Right renal pelvis (tissue), 4 donors: ENCODE measurements at regions not wholly inside any gene's neighbourhood (a gene's known extent, or its start where the extent isn't known, plus 50 kb on each side); places are given as distances from the start of the nearest gene placed in this dataset.
"Not testable (repeated sequence)": the region's sequence is repeated elsewhere in the genome, so short reads cannot be mapped to it uniquely, and the experiment has no call there.

Source experiments
- DNase-seq, 4 donors: peaks; one replicate each; pipeline ENCODE4 v3.0.0-alpha.2; 2013; ENCODE audit warnings: low read depth in 4 of 4, low spot score in 3 of 4, missing footprints in 1 of 4

GRCh38 chr16:35194681-35195080, 1735.3 kb downstream of the TP53TG3F start:
- no peak for DNase-seq

DNA sequence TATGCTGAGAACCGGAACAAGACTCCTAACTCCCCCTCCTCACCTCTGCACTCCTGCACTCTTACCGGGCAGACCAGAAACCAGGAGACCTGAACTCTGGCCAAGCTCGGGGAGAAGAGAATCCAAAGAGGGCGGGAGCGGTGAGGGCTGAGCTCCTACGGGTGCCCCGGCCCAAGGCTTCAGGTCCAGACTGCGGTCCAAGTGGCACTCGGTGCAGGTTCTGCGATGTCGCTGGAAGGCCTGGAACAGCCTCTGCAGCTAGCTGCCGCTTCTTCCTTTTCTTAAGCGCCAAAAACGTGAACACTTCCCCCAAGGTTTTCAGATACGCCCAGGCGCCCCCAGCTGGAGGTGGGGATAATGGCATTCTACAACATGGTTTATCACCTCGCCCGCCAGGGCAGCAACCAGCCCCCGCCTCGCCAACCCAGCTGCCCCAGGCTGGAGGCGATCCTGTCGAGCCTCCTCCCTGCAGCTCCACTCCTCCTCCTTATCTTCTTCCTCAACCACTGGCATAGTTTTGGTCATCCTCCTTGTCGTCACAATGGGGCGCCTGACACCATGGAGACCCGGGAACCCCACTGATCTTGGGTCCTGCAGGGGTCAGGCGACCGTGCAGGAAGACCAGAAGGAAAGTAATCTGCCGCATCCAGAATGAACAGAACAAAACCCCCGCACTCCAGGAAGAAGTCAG, 1735.9 kb downstream of the TP53TG3F start:
- no peak for DNase-seq

GRCh38 chr16:35195864-35196216, 1736.4 kb downstream of the TP53TG3F start:
- DNase-seq = no peak

DNA sequence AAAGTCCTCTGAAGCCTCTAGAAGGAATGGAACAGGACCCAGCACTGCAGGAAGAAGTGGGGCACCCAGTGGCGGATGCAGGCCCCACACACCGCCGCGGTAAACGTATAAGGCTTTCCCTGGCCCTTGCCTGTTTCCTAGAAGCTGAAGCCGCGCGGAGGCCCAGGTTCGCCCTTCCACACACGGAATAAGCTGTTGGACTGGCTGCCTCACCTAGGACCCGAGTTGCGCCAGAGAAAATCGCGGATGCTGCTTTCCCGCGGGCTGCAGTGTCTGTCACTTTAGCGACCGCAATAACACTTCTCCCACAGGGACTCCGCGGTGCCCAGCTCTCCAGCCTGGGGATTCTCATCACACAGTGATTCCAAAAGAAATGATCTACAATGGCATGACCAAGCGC, 1736.9 kb downstream of the TP53TG3F start:
- DNase-seq = no peak

- no peak for DNase-seq
Measured at GRCh38 chr16:35197656-35198055, 1738.2 kb downstream of the TP53TG3F start.

GRCh38 chr16:35198223-35199199, 1739.1 kb downstream of the TP53TG3F start:
- DNase-seq = no peak

DNA sequence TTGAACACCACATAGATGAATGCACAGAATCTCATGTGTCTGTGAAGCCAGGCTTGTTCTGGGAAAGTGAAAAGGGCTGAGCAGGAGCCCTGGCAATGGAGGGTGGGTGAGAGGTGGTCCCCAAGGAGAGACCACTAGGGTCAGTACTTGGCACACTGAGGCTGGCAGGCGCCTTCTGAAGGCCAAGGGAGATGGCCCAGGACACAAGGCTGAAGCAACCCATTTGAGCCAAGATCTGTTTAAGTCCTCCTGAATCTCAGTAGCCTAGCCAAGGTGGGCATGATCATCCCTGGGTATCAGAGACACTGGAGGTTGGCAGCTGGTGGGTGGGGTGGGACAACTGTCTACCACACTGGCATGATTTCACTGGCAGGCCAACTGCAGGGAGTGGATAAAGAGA, 1741.2 kb downstream of the TP53TG3F start:
- DNase-seq = no peak

DNA sequence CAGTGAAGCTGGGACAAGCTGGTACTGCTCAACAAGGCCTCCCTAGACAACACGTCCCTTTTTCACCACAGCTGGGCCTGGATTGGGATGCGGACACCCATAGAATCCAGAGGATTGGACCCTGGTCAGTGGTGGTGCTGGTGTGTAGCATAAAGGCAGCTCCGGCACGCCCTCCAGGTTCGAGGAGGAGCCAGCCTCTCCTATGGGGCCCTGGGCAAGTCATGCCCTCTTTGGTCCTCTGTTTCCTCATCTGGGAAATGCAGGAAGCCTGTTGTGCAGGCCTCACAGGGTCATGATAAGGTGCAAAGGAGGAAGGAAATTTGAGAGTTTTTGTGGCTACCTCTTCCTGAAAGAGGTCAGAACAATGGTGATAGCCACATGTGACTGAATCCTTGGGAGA, 1741.7 kb downstream of the TP53TG3F start:
- DNase-seq = no peak

- DNase-seq = no peak
Measured at GRCh38 chr16:35203636-35204035, 1744.2 kb downstream of the TP53TG3F start.

GRCh38 chr16:35207059-35207999, 1747.9 kb downstream of the TP53TG3F start:
- DNase-seq = no peak

DNA sequence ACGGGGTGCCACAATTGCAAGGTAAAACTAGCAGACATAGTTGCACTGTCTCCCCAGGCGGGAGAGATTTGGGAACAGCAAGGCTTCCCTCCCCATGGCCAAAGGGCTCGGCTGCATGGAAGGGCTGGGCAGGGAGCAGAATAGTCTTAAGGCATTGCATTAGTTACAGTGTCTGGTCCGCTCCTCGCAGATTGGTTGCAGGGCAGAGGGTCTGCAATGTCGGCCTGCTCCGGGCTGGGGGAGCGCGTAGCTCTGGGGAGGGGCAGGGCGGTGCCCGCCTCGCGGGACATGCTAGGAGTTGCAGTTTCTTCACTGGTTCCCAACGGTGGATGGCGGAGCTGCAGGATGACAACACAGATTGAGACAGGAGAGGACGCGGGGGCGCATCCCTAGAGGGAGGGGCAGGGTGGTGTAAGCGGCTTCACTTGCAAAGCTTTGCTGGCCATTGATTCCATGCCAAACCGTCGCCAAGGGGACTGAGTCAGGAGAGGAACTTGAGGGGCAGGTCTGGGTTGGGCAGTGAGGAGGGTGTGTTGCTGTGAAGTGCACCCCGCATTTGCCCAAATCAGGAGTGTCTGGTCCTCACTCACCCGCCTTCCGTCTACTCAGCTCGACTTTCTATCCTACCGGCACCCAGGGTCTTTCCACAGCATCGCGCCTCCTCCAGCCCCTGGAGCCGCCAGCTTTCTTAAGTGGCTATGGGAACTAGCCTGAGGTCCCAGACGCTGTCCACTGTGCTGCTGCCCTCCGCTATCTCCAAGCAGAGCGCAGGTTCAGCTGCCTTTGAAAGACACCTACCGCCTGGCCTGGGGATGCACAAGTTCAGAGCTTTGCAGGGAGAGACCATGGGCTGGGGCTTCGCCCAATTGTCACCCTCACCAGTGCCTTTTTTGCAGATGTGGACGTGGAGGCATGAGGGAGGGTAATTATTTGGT, 1748.9 kb downstream of the TP53TG3F start:
- no peak for DNase-seq

DNA sequence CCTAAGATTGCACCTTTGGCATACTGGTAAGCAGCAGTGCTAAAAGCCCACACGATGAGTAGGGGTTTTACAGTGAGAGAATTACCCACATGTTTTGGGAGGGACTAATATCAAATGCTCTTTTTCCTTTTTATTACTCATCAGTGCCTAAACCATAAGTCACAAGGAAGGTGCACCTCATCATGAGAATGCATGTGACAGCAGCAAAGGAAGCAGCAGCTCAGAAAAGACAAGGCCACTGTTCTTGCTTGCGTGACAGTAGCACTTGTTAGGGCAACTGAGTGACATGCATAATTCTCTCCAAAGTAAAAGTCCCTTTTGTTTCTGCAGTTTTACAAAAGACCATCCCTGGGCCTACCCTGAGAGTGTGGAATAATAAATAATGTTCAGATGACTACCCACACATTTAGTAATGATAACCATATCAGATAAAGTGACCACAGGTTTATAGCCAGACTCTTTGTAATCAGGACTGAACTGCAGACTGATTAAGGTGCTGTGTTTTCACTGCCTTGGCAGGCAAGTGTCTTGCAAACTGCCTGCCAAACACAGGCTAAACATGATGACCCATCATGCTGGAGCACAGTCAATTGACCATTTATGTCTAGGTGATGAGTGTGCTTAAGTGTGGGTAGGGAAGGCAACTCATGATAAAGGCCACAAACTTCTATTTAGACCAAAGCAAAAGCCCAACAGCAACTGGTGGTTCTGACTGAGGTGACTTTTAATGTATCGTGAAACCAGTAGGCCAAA, 1751.4 kb downstream of the TP53TG3F start:
- no peak for DNase-seq

GRCh38 chr16:35214840-35215239, 1755.4 kb downstream of the TP53TG3F start:
- no peak for DNase-seq

DNA sequence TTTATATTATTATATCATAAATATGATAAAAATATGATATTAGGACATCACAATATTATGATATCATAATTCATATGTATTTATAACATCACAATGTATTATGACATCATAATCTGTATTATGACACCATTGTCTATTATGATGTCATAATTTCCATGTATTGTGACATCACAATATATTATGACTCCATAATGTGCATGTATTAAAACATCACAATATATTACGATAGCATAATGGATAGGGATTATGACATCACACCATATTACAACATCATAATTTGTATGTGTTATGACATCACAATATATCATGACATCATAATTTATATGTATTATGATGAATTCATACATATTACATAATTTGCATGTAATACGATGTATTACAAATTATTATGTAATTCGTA, 1755.9 kb downstream of the TP53TG3F start:
- DNase-seq = no peak

DNA sequence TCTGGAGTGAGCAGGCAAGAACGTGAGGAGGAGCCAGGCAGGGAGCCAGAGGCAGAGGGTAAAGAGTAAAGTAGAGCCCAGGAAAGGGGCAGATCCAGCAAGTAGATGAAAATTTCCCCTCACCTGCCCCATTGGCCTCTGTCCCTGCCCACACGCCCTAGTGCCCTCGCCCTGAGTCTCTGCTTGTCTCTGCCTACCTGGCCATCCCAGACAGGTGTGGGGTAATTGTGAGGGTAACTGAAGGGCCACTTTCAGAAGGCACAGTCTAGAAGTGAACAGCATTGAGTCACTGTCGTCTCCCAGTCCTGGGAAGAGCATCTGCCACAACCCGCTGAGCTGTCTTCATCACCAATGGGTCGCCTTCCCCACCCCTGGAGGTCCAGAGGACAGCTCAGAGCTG, 1756.8 kb downstream of the TP53TG3F start:
- not testable (repeated sequence) for DNase-seq

- DNase-seq = no peak
Measured at GRCh38 chr16:35221482-35222185, 1762.2 kb downstream of the TP53TG3F start.

GRCh38 chr16:35234679-35235078, 1775.3 kb downstream of the TP53TG3F start:
- DNase-seq = no peak

DNA sequence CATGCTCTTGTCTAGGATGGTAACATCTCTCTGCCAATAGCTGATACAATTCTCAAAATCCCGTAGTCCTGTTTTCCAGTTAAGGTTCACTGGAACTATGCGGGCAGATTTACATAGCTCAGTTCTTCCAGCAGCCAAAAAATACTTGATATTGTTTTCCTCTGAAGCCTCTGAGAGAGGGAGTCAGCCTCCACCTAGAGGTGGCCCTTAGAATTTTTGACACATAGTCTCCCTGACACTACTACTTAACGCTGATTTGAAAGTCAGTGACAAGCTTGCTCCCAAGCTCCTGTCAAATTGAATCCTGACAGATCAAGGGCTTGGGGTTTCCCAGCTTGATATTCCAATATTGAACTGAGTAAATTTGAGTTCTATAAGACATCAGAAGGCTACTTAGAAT, 1780.1 kb downstream of the TP53TG3F start:
- no peak for DNase-seq
